ENCODE measurements at regions not wholly inside any gene's neighbourhood (a gene's known extent, or its start where the extent isn't known, plus 50 kb on each side); places are given as distances from the start of the nearest gene placed in this dataset.

- TF ChIP-seq PKNOX1 (IDR thresholded peaks at IDR 0.05) = no peak
- TF ChIP-seq BHLHE40 (IDR thresholded peaks at IDR 0.05; ENCODE audit: borderline replicate concordance) = no peak
- no peak for TF ChIP-seq L3MBTL2 (conservative IDR thresholded peaks at IDR 0.05)
- no peak for TF ChIP-seq FOXM1 (IDR thresholded peaks at IDR 0.05; ENCODE audit: borderline replicate concordance)
- TF ChIP-seq TARDBP (IDR thresholded peaks at IDR 0.05) = no peak
- no peak for TF ChIP-seq ELF4 (IDR thresholded peaks at IDR 0.05)
- no peak for TF ChIP-seq ZNF384 (IDR thresholded peaks at IDR 0.05)
Measured at GRCh38 chr1:221962385-221962784, 220.5 kb upstream of the DUSP10 start.
